HG03432 (cell line): ENCODE measurements at regions not wholly inside any gene's neighbourhood (a gene's known extent, or its start where the extent isn't known, plus 50 kb on each side); places are given as distances from the start of the nearest gene placed in this dataset.
A peak's percentile ranks its signal among the peaks of the same experiment; 100 is the strongest.

ENCODE experiments used
- ATAC-seq: cut with Tn5 transposase; IDR thresholded peaks from one replicate; pipeline ENCODE4 v1.9.1; 2021; ENCODE audit warnings: mild to moderate bottlenecking, moderate library complexity; ENCODE audit not compliant: unreplicated experiment

DNA sequence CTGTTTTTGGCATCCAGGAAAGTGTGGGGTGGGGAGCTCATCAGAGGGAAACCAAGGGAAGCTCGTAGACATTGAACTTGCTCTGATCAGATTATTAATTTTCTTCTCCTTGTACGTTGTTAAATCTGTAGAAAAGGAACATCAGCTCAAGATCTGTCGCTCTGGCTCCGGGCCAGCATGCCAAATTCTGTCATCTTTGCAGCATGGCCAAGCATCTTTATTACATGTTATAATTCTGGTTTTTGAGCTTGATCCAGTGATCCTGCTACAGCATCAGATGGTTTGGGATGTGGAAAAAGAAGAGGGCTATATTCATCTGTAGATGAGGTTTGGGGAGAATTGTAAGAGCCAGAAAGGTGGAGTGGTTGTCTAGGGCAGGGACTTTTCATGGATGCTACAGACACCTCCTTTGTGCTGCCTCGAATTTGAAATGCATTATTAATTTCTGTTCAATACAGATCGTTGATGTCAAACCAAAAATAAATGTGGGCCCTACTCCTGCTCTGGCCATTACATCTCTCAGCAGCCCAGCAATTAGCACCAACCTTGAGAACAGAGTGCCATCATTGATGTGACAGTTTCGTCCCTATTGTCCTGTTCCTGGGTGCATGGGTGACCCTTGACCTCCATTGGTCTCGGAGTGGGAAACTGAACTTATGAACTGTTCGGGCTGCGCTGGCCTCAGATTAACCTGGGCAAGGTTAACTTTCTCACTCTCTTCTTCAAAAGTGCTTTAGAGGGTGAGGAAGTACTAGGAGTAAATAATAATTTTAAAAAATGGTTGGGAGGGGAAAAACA is 250.8 kb downstream of the SOX4 start:
- no peak for ATAC-seq

DNA sequence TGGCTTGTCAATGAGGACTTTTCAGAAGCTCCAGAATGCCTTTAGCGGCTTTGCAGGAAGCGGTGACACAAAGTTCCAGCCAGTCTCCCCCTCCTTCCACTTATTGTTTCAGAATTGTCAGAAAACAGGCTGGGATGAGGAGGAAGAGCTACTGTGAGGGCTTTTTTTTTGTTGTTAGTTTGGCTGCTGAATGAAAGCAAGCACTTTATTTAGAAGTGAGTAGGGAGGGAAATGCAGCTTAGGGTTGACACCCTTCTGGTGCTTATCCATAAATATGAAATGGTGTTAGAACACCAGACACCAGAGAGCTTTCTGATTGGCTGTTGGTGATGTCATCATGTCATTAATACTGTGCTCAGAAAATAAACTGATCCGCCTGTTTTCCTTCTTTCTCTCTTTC is 251.5 kb downstream of the SOX4 start:
- ATAC-seq, result no peak

- no peak for ATAC-seq
Measured at GRCh38 chr6:21845439-21846140, 252.0 kb downstream of the SOX4 start.

DNA sequence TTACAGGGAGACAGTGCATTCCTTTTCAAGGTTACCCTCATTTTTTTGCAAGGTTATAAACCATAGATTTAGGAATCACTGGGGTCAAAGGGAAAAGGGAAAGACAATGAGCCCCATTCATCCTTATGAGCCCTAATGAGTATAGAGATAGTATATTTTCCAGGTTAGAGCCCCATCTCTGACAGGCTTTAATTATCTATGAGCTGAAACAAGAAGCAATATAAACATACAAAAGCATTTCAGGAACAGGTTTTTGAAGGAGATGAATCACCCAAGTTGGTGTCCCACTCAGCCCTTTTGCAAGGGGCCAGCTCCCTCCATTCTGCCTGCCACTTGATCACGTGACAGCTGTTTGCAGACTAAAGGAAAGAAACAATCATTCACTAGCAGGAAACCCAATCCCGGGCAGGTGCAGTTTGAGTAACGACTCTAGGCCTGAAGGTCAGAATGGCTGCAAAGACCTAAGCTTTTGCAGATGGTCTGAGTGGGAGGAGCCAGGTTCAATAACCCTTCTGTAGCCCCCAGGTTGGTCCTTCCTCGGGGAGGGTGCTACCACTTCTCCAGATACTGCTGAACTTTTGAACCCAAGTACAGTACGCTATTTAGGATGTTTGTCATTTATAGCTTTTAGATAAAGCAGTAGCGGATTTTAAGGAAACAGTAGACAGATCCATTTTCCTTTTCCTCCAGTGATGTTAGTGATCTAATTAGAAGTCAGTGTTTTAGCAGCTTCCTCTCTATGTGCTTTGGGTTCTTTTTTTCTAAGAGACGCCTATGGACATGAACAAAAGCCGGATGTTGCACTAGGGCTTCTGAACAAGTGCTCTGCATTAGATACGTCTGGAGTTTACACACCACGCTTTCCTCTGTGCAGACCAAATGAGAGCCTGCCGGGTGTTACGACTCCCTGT is 253.2 kb downstream of the SOX4 start:
- peak; percentile 63 for ATAC-seq

- ATAC-seq, result no peak
Measured at GRCh38 chr6:21847711-21848480, 254.3 kb downstream of the SOX4 start.

GRCh38 chr6:21850691-21851090 is 257.1 kb downstream of the SOX4 start:
- ATAC-seq, result no peak

DNA sequence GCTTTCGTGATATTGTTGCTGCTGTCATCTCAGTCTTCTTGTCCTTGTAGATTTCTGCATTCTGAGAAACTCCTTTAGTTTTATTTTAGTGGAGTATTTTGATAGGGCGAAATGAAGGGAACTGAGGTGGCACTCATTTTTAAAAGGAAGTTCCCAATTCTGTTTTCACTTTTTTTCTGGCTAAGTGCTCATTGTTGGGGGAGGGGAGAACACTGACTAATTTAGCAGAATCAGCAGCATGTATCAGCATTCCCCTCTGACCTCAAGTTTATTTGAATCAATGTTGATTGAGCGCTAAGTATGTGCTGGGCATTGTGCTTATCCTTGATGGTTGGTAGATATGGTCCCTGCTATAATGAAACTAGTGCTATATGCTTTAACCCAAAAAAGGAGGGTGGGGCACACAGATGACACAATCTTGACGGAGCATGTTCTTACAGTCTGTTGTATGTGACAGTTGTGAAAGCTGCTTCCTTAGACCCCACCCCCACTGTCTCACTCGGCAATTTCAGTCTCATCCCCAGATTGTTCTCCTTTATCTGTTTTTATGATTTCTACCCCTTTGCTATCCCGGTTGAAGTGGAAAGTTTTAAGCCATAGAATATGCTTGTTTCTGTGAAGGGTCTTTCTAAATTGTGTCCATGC is 262.4 kb downstream of the SOX4 start:
- ATAC-seq, result no peak

- no peak for ATAC-seq
Measured at GRCh38 chr6:21856456-21856825, 262.9 kb downstream of the SOX4 start.

DNA sequence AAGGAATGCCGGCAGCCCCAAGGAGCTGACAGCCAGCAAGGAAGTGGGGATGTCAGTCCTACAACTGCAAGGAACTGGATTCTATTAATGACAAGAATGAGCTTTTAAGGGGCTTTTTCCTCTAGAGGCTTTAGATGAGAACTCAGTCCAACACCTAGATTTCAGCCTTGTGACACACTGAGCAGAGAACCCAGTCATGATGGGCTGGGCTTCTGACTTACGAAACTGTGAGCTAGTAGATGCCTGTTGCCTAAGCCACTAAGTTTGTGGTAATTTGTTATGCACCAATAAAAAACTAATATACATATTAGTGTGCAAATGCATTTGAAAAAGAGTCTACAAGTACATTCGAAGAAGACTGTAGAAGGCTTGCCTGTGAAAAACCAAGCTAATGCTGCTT is 263.3 kb downstream of the SOX4 start:
- no peak for ATAC-seq

- ATAC-seq, result no peak
Measured at GRCh38 chr6:21858076-21858475, 264.5 kb downstream of the SOX4 start.

- no peak for ATAC-seq
Measured at GRCh38 chr6:21859193-21859735, 265.7 kb downstream of the SOX4 start.

DNA sequence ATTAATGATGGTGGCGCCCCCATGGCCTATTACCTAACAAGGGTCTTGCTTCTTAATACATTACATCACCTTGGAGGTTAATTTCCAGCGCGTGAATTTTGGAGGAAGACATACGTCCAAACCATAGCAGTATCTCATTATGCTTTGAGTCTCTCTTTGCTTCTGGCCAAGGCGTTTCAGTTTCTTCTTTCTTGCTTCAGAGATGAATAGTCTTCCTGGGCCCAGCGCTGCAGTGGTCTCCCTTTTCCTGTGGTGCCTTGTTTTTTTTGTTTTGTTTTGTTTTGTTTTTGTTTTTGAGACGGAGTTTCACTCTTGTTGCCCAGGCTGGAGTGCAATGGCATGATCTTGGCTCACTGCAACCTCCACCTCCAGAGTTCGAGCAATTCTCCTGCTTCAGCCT is 268.4 kb downstream of the SOX4 start:
- ATAC-seq, result no peak

- ATAC-seq, result no peak
Measured at GRCh38 chr6:21864206-21864605, 270.7 kb downstream of the SOX4 start.

- no peak for ATAC-seq
Measured at GRCh38 chr6:21868226-21868625, 274.7 kb downstream of the SOX4 start.

DNA sequence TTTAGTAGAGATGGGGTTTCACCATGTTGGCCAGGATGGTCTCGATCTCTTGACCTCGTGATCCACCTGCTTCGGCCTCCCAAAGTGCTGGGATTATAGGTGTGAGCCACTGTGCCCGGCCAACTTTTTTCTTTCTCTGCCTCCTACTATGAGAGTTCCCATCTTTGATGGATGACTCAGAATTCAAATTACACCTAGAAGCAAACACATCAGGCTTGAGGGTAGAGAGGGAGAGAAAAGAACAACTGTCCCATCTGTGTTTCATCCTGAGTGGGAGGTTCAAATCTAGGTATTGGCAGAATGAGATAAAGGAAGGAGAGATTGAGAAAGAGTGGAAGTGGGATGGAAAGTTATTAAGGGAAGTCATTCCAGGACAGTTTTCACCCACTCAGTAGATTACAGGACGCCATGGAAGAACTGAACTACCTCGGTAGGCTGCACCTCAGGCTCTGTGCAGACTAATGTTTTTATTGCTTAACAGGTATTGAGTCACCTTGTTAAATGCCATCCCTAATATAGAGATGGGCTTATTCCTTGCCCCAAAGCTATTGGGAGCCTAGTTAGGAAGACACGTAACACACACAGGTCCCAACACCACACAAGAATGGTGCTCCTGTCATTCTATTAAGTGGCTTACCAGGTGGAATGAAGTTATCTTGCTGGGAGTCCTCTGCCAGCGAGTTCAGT is 275.7 kb downstream of the SOX4 start:
- no peak for ATAC-seq

- ATAC-seq, result no peak
Measured at GRCh38 chr6:21870076-21870730, 276.7 kb downstream of the SOX4 start.

DNA sequence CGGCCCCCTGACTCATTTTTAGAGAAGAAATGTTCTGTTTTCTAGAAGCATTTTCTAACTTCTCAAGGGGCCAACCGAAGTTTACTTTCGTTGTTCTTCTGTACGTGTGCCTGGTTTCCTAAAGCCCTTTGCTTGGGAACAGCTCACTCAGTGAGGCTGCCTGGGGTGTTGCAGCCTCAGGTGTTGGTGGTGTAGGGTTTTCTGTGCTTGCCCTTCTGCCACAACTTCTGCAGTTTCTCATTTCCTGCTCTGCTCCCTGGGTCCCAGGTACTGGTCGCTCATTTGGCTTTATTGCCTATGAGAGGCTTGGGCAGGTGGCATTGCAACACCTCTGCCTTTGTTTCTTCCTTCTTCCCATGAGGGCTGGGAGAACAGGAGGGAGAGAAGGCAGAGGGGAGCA is 278.3 kb downstream of the SOX4 start:
- ATAC-seq, result no peak

- ATAC-seq, result no peak
Measured at GRCh38 chr6:21872749-21873148, 279.2 kb downstream of the SOX4 start.

GRCh38 chr6:21873562-21873961 is 280.0 kb downstream of the SOX4 start:
- ATAC-seq, result no peak
